Sigmoid colon (tissue), 4 donors: ENCODE measurements at regions not wholly inside any gene's neighbourhood (a gene's known extent, or its start where the extent isn't known, plus 50 kb on each side); places are given as distances from the start of the nearest gene placed in this dataset.

Source experiments
- EP300 ChIP-seq, 4 donors: sonication (generic); formaldehyde crosslinking; IDR thresholded peaks; one replicate each; pipeline ENCODE4 v1.6.1; 2017; ENCODE audit warnings: antibody characterized with exemption in 4 of 4
- POLR2AphosphoS5 ChIP-seq, 4 donors: sonication (generic); formaldehyde crosslinking; IDR thresholded peaks; one replicate each; pipeline ENCODE4 v1.6.1; 2017; ENCODE audit warnings: antibody characterized with exemption in 4 of 4
- TF ChIP-seq, protein P1 (sequence below), 4 experiments: fragments of 450-650 bp in 3 of 4; fragments of 200-600 bp in 1 of 4; IDR thresholded peaks; one replicate each; pipeline ENCODE4 v1.5.1; 2016 to 2019; ENCODE audit warnings: antibody characterized with exemption in 4 of 4, mild to moderate bottlenecking in 3 of 4, moderate library complexity in 2 of 4

DNA sequence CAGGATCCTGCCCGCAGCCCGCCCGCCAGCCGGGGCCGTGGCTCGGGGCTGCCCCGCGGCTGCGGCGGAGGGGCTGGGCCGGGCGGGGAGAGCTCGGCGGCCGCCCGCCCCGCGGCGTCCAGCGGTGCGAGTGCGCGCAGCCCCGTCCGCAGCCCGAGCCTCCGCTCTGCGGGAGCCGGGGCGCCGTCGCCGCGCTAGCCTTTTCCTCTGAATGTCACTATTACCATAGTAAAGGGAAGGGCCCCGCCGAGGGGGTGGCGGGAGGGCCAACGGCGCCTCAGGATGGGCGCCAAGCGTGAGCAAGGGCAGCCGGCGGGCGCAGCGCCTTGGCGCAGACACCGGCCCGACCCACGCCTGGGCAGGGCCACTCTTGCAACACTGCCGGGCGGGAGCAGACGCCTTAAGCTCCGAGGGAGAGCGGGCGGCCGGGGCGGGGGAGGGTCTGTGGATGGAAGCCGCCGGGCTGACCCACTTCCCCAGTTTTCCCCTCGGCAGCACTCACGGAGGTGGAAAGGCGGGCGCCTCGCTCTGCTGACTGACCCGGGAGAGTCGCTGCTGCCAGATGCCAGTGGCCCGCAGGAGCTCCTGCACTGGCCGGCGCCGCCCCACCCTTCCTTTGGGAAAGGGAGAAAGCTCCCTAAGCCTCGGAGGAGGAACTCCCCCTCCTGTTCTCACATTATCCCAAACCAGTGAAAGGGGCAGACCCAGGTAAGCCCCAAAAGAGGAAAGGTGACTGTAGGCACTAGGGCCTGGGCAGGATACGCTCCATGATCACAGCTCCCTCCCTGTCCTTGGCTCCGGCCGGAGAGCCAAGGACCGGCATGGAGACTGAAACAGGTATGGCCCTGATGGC lies 329.4 kb downstream of the HNRNPD start:
- TF ChIP-seq, protein P1, sequence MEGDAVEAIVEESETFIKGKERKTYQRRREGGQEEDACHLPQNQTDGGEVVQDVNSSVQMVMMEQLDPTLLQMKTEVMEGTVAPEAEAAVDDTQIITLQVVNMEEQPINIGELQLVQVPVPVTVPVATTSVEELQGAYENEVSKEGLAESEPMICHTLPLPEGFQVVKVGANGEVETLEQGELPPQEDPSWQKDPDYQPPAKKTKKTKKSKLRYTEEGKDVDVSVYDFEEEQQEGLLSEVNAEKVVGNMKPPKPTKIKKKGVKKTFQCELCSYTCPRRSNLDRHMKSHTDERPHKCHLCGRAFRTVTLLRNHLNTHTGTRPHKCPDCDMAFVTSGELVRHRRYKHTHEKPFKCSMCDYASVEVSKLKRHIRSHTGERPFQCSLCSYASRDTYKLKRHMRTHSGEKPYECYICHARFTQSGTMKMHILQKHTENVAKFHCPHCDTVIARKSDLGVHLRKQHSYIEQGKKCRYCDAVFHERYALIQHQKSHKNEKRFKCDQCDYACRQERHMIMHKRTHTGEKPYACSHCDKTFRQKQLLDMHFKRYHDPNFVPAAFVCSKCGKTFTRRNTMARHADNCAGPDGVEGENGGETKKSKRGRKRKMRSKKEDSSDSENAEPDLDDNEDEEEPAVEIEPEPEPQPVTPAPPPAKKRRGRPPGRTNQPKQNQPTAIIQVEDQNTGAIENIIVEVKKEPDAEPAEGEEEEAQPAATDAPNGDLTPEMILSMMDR (IDR thresholded peaks at IDR 0.05): no peak
- TF ChIP-seq POLR2AphosphoS5 (IDR thresholded peaks at IDR 0.05): no peak
- no peak for TF ChIP-seq EP300 (IDR thresholded peaks at IDR 0.05)
